Epidermal melanocyte (primary cell): ENCODE measurements at regions not wholly inside any gene's neighbourhood (a gene's known extent, or its start where the extent isn't known, plus 50 kb on each side); places are given as distances from the start of the nearest gene placed in this dataset.

Source experiments
- DNase-seq: peaks from one replicate; pipeline ENCODE4 v3.0.0; 2011; ENCODE audit warnings: low spot score; ENCODE audit not compliant: insufficient read length

DNA sequence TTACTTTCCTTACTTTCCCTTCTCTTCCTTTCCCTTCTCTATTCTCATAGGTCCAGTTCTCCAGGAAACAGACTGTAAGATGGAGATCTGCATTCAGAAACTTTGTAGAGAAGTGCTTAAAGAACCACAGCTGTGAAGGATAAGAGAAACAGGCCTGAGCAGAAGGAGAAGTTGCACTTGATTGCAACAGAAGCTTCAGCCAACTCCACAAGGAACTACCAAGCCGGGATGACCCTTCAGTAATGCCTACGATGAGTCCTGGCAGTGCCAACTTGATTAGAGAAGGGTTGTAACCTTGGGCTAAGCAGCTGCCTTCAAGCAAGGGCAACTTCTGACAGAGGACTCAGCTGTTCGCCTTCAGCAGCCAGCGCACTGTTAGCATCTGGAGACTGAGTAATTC is 413.3 kb upstream of the RASGEF1B start:
- no peak for DNase-seq

DNA sequence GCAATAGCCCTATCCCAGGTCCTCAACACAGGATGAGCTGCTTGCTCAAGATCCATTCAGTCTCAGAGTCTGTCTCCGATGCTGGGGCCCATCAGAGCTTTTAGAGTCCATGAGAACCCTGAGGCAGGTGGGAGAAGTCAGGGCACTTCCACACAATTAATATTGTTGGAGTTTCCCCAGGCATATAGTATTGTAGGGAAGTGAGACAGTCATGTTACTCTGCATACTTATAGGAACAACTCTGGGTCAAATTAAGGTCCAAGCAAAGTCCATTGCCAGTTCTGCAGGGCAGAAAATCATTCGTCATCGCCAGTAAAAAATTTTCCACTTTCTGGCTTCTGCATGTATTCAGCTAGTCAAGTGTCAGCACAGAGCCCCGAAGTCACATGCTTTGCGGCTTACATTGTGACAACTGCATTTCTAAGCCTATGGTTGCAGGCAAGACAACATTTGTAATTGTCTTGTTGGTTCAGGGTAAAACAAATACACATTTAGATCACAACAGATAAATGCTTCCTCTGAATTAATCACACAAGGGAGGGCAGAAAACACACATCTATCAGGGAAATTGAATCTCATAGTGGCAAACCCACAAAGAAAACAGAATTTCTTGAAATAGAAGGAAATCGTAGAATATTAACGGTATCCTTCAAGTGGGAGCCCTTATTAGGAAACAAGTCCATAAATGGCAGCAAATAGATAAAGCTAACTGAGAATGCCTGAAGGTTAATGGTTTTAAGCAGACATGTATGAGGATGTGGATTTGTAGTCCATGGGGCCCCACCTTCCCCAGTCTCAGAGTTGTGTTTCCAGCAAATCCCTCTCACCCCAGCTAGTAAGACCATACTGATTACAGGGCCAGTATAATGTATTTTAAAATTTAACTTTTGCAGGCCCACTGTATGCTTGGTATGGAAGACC is 412.1 kb upstream of the RASGEF1B start:
- DNase-seq, result no peak

DNA sequence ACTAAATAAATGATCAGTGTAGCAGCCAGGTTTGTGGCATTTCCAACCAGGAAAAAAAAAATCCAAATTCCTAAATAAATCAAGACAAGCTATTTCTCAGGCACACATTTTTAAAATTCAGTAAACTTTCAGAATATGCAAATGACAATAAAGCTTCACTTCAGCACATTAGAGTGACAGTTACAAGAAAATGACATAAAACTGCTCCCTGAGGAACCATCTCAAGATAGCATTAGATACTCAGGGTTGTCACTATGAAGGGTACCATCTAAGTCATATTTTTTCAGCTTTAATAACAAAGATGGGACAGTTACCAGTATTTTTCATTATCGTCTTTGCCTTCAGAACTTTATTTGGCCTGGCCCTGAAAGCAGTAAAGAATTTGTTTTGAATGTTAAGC is 411.3 kb upstream of the RASGEF1B start:
- DNase-seq, result no peak

DNA sequence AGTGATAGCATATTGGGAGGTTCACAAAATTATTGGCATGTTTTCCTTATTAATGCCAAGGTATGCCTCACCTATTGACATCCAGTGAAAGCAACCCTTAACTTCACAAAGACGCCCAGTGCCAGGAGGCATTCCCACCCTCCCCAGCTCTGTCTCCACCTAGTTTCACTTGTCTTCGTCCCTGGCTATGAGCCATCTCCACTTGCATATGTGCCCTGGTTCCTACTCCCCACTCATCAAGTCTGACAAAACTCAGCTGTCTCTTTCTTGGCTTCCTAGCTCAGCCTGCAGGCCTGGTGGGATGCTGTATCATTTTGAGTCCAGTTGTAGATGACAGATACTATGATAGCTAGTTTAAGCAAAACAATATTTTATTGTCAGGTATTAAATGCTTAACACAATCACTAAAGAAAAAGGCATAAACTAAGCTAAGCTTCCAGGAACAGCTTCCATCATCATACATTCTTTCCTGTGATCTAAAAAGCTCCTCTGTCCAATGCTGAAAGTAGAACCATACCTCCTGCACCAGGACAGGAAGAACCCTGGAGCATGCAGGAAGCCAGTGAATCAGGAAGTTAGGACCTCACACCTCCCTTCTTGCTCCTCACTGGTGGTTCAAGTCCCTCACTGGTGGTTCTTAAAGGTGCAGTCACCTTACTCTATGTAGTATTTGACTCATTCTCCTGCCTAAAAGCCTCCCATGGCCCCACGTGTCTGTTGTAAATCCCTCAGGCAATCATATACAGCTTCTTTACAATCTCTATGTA is 410.3 kb upstream of the RASGEF1B start:
- DNase-seq, result no peak

DNA sequence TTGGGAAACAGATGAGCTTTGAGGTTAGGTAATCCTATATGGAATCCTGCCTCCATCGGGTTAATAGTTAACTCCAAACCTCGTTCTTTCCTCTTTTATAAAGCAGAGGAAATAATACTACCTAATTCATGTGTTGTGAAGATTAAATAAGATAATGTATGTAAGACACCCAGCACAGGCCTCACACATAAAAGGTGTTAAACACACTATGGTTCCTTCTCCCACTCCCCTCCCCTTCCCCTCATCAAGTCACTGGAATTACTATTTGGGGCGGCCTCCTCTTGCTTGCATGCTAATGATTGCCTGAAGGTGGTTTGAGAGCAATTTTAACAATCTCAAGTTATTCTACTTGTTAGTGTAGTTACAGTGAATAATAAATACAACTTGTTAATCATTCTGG is 404.4 kb upstream of the RASGEF1B start:
- no peak for DNase-seq

DNA sequence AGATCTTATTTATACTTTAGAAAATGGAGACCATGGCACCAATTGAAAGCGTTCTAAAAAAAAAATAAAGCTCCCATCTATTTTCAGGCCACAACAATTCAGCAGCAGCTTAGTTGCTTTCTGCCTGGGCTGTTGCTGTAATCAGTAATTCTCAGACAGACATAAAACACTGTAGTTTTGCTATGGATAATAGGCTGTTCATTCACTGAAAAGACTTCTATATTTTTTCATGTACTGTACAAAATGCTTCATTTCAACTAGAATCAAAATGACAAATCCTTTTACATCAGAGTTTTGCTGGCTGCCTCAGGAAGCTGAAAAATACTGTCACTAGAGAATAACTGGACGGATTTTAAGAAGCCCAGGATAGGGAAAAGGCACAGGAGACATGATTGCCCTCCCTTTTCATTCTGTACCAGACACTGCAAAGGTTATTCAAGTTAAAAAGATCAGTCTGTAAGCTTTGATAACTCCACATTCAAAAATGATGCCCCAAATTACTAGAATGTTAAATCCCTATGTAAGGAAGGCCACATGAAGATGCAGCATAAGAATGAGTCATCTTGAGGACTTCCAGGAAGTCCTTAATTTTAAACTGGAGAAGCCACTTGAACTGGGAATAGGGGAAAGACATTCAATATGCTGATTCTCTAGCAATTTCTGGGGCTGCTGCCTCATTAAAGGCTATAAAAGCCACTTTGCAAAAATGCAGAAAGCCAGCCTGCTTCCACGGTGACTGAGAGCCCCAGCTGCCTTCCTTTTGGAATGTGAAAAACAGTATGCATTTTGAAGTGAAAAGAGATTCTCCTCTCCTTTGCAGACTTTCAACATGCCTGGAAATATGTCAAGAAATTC is 403.2 kb upstream of the RASGEF1B start:
- DNase-seq, result no peak

DNA sequence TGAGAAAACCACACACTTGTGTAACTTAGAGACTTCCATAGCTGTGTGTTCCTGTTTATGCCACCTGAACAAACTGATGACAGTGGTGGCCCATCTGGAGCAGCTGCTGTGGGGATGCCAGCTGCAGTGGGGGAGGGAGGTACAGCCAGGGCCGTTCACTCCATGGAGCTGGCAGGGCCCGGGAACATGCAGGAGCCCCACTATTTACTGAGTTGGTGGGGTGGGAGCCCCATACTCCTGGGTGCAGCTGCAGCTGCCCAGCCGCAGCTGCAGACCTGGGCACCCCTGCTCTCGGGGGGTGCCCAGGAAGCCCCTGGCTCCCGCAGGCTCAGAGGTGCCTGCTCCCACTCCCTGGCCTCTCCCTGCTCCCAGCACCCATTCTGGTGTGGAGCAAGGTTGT is 398.6 kb upstream of the RASGEF1B start:
- DNase-seq, result no peak

DNA sequence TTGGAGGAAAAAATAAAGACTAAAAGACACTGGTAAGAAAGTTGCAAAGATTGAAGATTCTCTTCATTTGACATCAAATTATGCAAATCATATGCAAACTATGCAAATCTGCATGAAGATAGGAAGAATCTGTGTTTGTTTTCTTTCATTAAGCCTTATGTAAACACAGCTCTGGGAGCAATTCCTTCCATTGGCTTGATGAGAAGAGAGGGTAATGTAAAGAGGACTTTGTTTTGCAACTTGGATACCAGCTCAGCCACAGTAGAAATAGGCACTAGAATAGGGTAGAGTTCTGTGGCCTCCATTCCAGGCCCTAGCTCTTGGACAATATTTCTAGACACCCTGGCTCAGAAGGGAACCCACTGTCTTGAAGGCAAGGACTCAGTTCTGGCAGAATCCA is 388.4 kb upstream of the RASGEF1B start:
- DNase-seq, result no peak

DNA sequence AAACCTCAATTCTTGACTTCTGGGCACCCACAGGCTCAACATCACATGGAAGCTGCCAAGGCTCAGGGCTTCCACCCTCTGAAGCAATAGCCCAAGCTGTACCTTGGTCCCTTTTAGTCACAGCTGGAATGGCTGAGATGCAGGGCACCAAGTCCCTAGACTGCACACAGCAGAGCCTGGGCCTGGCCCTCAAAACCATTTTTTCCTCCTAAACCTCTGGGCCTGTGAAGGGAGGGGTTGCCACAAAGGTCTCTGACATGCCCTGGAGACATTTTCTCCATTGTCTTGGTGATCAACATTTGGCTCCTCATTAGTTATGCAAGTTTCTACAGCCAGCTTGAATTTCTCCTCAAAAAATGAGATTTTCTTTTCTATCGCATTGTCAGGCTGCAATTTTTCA is 382.7 kb upstream of the RASGEF1B start:
- no peak for DNase-seq

DNA sequence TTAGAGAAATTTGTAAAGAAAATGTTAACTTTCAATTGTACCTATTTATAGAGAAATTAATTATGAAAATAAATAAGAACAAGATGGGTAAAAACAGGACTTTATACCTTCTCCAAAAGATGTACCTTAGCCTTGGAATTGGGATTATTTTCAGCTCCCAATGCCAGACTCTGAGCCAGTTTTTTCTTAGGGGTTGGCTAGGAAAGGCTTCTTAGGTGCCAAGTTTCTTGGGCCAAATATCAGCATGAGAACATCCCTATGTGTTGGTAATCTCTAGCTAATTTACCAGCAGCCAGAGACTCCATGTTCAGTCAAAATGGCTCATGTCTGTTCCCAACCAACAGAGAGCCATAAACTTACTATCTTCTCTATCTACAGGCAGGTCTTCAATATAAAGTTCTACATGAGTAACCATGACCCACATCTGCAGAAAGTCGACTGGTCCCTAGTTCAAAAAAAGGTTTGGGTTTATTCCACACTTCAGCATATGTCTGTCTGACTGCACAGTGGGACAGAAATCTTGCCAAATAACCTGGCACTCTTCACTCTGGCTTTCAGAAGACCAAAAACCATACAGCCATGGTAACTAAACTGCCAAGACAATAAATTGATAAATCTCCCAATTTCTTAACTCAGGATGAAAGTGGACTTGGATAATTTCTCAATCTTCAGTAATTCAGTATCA is 380.5 kb upstream of the RASGEF1B start:
- DNase-seq, result no peak

DNA sequence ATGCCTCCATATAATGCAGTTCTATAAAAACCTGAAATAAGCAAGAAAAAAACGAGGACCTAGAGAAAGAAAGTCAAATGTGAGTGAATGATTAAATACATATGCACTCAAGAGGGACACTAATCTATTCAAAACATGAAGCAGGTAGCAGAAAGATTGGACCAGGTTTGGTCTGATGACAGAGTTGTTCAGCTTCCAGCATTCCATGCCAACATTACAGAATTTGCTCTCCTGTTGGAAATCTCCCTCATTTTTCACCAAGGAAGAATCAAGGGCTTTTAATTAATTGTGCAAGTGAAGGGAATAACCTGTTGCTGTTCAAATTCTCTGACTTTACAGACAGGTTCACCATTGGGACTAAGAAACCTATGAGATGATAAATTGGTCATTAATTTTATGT is 379.0 kb upstream of the RASGEF1B start:
- no peak for DNase-seq

DNA sequence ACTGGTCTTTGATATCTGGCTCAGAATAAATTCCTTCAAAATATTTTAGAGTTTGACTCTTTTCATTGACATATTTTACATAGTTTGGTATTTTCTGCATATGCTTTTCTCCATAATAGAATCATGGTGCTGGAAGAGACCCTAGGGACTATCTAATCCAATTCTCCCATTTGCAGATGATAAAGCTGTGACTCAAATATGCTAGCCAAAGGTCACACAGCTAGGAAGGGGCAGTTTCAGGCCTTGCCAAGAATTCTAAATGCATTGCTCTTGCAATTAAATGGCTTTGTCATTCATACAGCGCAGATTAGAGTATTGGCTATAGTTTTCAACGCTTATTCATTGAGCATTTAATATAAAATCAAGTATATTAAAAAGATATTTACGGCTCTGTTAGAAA is 374.1 kb upstream of the RASGEF1B start:
- DNase-seq, result no peak

DNA sequence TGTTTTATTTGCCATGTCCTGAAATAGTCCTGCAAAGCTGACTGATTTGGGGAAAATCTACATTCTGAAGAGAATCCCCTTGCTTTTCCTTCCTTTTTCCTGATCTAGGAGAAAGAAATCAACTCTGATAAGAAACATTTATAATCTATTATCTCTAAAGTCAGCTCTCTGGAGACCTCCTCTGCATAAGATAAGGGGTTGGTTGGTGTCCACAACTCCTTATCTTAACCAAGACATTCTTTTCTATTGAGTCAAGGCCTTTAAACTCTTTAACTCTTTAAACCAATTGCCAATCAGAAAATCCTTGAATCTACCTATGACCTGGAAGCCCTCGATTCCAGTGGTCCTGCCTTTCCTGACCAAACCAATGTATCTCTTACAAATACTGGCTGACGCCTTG is 373.6 kb upstream of the RASGEF1B start:
- DNase-seq, result no peak

DNA sequence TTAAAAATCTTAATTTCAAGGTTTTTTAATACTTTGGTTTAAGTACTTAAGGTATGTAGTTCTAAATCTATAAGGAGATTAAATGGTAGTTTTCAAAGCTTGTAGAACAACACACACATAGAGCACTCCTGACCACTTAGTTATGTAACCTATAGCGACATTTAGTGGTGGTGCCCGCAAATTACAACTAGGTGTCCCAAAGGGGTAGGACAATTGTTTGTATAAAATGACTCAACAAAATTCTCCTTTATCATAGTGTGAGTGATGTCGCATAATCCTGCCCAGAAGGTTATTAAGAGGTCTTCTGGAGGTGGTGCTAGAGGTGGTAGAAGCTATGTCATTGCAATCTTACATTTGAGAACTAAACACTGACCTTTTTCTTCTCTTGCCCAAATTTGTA is 373.0 kb upstream of the RASGEF1B start:
- DNase-seq, result peak; percentile 66

DNA sequence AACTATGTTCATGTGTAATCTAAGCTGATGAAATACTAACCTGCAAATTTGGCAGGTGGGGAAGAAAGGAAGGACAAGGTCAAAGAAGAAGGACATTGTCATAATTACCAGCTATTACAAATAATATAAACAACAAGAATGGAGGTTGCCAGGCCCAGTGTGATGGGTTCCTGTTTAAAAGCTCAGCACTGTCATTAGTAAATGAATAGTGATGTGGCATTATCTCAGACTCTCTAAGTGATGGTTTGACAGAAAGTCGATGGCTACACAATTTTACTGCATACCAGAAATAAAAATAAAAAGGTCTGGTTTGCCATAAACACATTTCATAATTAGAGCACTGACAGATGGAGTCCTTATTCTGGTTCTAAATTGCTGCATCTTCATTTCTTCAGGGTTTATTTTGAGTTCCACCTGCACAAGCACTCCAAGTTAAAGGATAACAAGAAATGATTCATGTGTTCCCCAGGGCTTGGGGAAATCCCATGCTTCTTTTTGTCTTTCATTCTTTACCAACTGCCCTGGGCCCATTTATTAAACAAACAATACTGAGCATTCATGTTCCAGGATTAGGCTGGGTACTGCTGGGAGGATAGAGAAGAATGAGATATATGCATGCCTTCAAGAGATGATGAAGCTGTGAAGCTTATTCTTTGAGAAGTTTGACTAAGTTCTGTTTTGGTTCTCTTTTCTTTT is 367.8 kb upstream of the RASGEF1B start:
- no peak for DNase-seq

DNA sequence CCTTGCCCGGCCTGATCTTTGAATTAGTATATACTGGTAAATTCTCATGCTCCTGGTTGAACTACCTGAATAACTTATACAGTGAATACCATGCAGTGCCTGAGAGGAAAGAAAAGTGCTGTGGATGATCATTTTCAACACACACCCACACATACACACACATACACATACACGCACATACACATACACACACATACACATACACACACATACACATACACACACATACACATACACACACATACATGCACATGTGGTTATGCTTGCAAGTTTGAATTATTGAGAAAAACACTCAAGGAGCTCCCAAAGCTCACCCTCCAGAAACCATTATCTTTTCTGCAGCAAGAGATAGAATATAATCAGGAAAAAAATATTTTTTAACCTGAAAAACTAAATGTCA is 366.9 kb upstream of the RASGEF1B start:
- no peak for DNase-seq

DNA sequence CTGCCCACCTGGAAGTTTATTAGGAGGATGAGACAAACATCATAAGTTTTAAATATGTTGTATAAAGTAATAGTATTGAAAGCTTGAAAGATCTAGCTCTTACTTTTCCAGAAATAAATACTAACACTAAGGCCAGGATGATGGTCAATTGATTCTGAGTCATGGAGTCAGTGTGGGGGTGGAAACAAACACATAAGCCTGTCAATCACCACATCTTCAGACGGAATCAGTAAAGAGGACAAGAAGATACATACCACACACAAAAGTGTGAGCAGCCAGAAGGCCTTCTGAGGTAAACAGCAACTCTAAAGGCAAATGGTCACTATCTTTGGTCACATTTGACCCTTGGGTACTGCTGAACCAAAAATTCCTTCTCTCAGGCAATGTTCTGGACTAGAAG is 365.0 kb upstream of the RASGEF1B start:
- DNase-seq, result no peak

DNA sequence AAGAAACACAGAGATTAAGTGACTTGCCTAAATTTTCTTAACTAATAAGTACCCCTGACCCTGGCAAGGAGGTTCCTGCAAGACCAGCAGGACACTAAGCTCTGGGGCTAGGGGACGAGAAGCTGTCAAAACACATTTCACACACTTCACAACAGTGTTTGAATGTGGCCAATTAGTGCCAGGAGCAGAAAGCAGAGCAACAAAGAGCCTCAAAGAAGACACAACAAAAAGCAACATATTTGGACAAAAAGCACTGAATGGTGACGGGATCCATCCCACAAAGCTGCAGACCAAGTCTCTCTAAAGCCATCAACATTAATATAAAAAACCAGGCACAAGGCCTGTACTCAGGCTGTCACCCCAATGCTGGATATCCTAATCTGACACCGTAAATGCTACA is 361.9 kb upstream of the RASGEF1B start:
- no peak for DNase-seq

DNA sequence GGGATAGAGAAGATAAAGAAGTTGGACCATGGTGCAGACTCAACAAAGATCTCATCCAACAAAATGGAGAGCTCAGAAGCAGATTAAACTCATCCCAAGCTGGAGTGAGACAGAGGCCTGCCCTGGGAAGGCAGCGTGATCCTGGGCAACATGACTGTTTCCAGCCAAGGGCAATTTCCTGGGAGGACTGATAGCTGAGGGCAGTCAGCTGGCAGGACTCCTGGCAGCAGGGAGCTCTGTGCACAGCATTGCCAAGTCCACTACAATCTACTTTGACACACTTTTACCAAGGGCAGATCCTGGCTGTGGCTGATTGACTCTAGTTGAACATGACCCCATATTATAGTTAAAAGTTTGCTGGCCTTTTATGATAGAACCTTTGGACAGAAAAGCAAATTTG is 357.3 kb upstream of the RASGEF1B start:
- no peak for DNase-seq

DNA sequence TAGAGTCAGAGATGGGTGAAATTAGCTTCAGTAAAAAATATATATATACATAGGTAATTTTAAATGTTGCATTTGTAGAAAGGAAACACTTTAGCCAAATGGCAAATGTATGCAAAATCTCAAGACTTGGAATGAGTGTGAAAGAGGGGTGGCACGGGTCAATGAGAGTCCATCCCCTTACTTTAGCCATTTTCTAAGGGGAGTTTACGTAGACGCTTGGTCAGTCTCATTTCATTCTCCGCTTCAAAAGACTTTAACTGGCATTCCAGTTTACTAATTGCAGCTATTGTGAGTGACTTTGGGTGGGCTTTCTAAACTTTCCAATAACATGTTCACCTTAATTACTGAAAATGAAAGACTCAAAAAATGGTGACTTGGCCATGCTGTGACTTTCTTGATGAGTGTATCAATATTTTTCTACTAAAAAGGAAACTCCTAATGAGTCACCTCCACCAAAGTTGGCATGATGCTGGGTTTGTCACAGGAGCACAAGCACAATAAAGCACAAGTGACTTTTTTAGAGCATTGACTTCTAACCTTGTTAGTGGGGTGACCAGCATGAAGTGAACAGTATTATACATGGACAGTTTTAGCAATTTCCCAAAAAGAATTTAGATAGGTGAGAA is 356.0 kb upstream of the RASGEF1B start:
- DNase-seq, result no peak
